ENCODE measurements at regions not wholly inside any gene's neighbourhood (a gene's known extent, or its start where the extent isn't known, plus 50 kb on each side); places are given as distances from the start of the nearest gene placed in this dataset.

GRCh38 chr9:80156756-80157472 lies 585.1 kb downstream of the TLE4 start:
- H3K27ac ChIP-seq, result no peak overlapping the region

GRCh38 chr9:80156262-80156661 lies 584.5 kb downstream of the TLE4 start:
- peaks cover 0 to 7% (median 0%) of the 10 kb centered on the region in 12 donors for H3K9me3 ChIP-seq
- 75 to 89% (median 81%) methylated on average over 2 of the region's 2 CpGs for WGBS, 4 donors
- H3K27me3 ChIP-seq, result no peaks in the 10 kb centered on the region
- DNase-seq, result no peak
- H3K4me3 ChIP-seq, result no peak overlapping the region
- H3K36me3 ChIP-seq, result no peaks in the 10 kb centered on the region
- no peak for ATAC-seq
- peaks cover 0 to 8% (median 0%) of the 10 kb centered on the region in 12 donors for H3K4me1 ChIP-seq
- intact Hi-C loops (cut with DNase I), result no loop called here
- no peak overlapping the region for H3K27ac ChIP-seq
- no peak for TF ChIP-seq POLR2A (IDR thresholded peaks at IDR 0.05)
- no peak for TF ChIP-seq CTCF (IDR thresholded peaks at IDR 0.05)

More at GRCh38 chr9:80156756-80157472, 585.1 kb downstream of the TLE4 start:
- WGBS, 4 donors, result 73 to 86% (median 84%) methylated on average over 2 of the region's 2 CpGs
- DNase-seq, result no peak
- TF ChIP-seq POLR2A (IDR thresholded peaks at IDR 0.05) (no peak), CTCF (IDR thresholded peaks at IDR 0.05) (no peak)
- Histone ChIP-seq H3K27me3 (no peaks in the 10 kb centered on the region), H3K36me3 (no peaks in the 10 kb centered on the region), H3K4me1 (peaks cover 0 to 8% (median 0%) of the 10 kb centered on the region in 12 donors), H3K9me3 (peaks cover 0 to 7% (median 0%) of the 10 kb centered on the region in 12 donors), H3K4me3 (no peak overlapping the region)
- intact Hi-C loops (cut with DNase I), result no loop called here
- ATAC-seq, result no peak

- intact Hi-C loops (cut with DNase I), result no loop called here
- no peaks in the 10 kb centered on the region for H3K27me3 ChIP-seq
- no peak for ATAC-seq
These were observed 576.1 kb downstream of the TLE4 start for GRCh38 chr9:80147866-80148265.

GRCh38 chr9:80146466-80146865 lies 574.7 kb downstream of the TLE4 start:
- Histone ChIP-seq H3K27me3 (no peaks in the 10 kb centered on the region), H3K36me3 (no peaks in the 10 kb centered on the region), H3K9me3 (peaks cover 0 to 18% (median 0%) of the 10 kb centered on the region in 12 donors), H3K27ac (no peak overlapping the region), H3K4me1 (no peaks in the 10 kb centered on the region), H3K4me3 (no peak overlapping the region)
- ATAC-seq (no peak), DNase-seq (no peak)
- intact Hi-C loops (cut with DNase I), result no loop called here
- TF ChIP-seq POLR2A (IDR thresholded peaks at IDR 0.05) (no peak), CTCF (IDR thresholded peaks at IDR 0.05) (no peak)
- WGBS, 4 donors, result 36 to 42% (median 36%) methylated on average over 1 of the region's 1 CpG

More at GRCh38 chr9:80147866-80148265, 576.1 kb downstream of the TLE4 start:
- Histone ChIP-seq H3K4me3 (no peak overlapping the region), H3K36me3 (no peaks in the 10 kb centered on the region), H3K9me3 (peaks cover 0 to 18% (median 0%) of the 10 kb centered on the region in 12 donors), H3K4me1 (no peaks in the 10 kb centered on the region), H3K27ac (no peak overlapping the region)
- DNase-seq, result no peak
- WGBS, 4 donors, result 59 to 78% (median 71%) methylated on average over 3 of the region's 3 CpGs
- no peak for TF ChIP-seq CTCF (IDR thresholded peaks at IDR 0.05)
- TF ChIP-seq POLR2A (IDR thresholded peaks at IDR 0.05), result no peak
